22Rv1 (cell line): ENCODE measurements at regions not wholly inside any gene's neighbourhood (a gene's known extent, or its start where the extent isn't known, plus 50 kb on each side); places are given as distances from the start of the nearest gene placed in this dataset.

Experiments
- CTCF ChIP-seq: fragments of 450-650 bp; IDR thresholded peaks from 2 replicates; pipeline ENCODE4 v1.5.1; 2017; ENCODE audit warnings: mild to moderate bottlenecking
- ZFX ChIP-seq: fragments of 450-650 bp; IDR thresholded peaks from 2 replicates; pipeline ENCODE4 v1.6.1; 2017; ENCODE audit warnings: antibody characterized with exemption, borderline replicate concordance

- TF ChIP-seq CTCF, result no peak
- no peak for TF ChIP-seq ZFX
These were observed 369.3 kb downstream of the PBX1 start for GRCh38 chr1:164928232-164928812.
